Thoracic aorta (tissue), 2 donors: ENCODE measurements at regions not wholly inside any gene's neighbourhood (a gene's known extent, or its start where the extent isn't known, plus 50 kb on each side); places are given as distances from the start of the nearest gene placed in this dataset.

Source experiments
- ATAC-seq: fragments of 150-250 bp; one replicate; pipeline ENCODE4 v1.8.0; 2017; ENCODE audit warnings: low read depth; ENCODE audit not compliant: insufficient number of reproducible peaks, low FRiP score
- DNase-seq: peaks from one replicate; pipeline ENCODE4 v3.0.0-alpha.2; 2020; ENCODE audit warnings: low spot score
- H3K27ac ChIP-seq, 2 donors: fragments of 200-600 bp; sonication (generic); 1 replicate in 1 of 2; 2 replicates in 1 of 2; pipeline ENCODE4 v1.5.1; 2016; ENCODE audit warnings: mild to moderate bottlenecking in 2 of 2, moderate library complexity in 2 of 2
- H3K27me3 ChIP-seq: fragments of 200-600 bp; sonication (generic); replicated peaks from 2 replicates; pipeline ENCODE4 v1.6.0; 2016; ENCODE audit warnings: mild to moderate bottlenecking; ENCODE audit not compliant: insufficient read depth
- H3K36me3 ChIP-seq: fragments of 200-600 bp; sonication (generic); one replicate; pipeline ENCODE4 v1.5.1; 2016
- H3K4me1 ChIP-seq, 2 donors: fragments of 200-600 bp; sonication (generic); 1 replicate in 1 of 2; 2 replicates in 1 of 2; pipeline versions ENCODE4 v1.5.1 to v1.6.0; 2016; ENCODE audit warnings: low read depth in 2 of 2, mild to moderate bottlenecking in 1 of 2; ENCODE audit not compliant: control insufficient read depth in 1 of 2
- H3K4me3 ChIP-seq: fragments of 200-600 bp; sonication (generic); 2 replicates; pipeline ENCODE4 v1.5.1; 2016; ENCODE audit warnings: mild to moderate bottlenecking
- H3K9me3 ChIP-seq: fragments of 200-600 bp; sonication (generic); 2 replicates; pipeline ENCODE4 v1.5.1; 2016
- CTCF ChIP-seq: fragments of 200-600 bp; sonication (generic); IDR thresholded peaks from one replicate; pipeline ENCODE4 v1.5.1; 2019; ENCODE audit warnings: antibody characterized with exemption

- Histone ChIP-seq H3K36me3 (no peaks in the 10 kb centered on the region), H3K27me3 (no peaks in the 10 kb centered on the region), H3K4me1 (no peaks in the 10 kb centered on the region), H3K9me3 (no peaks in the 10 kb centered on the region), H3K27ac (no peak overlapping the region), H3K4me3 (no peak overlapping the region)
- ATAC-seq (no peak), DNase-seq (no peak)
- no peak for TF ChIP-seq CTCF
Measured at GRCh38 chr3:159273608-159274007, 471.8 kb downstream of the MFSD1 start.

- no peak for TF ChIP-seq CTCF
- ATAC-seq (no peak), DNase-seq (no peak)
- no peak overlapping the region for H3K27ac ChIP-seq
- H3K4me3 ChIP-seq: no peak overlapping the region
- H3K27me3 ChIP-seq: no peaks in the 10 kb centered on the region
- H3K4me1 ChIP-seq: peaks cover 0 to 2% of the 10 kb centered on the region in 2 donors
- no peaks in the 10 kb centered on the region for H3K36me3 ChIP-seq
- H3K9me3 ChIP-seq: no peaks in the 10 kb centered on the region
Measured at GRCh38 chr3:159275741-159276140, 473.9 kb downstream of the MFSD1 start.

- Histone ChIP-seq H3K36me3 (no peaks in the 10 kb centered on the region), H3K4me3 (no peak overlapping the region), H3K4me1 (peaks cover 0 to 4% of the 10 kb centered on the region in 2 donors), H3K27me3 (no peaks in the 10 kb centered on the region), H3K9me3 (no peaks in the 10 kb centered on the region), H3K27ac (no peak overlapping the region)
- no peak for ATAC-seq
- no peak for DNase-seq
- TF ChIP-seq CTCF: no peak
Measured at GRCh38 chr3:159277814-159278213, 476.0 kb downstream of the MFSD1 start.

- DNase-seq: no peak
- H3K36me3 ChIP-seq: no peaks in the 10 kb centered on the region
- H3K27ac ChIP-seq: no peak overlapping the region
Measured at GRCh38 chr3:159280386-159281191, 478.7 kb downstream of the MFSD1 start.

GRCh38 chr3:159293493-159293892 lies 491.6 kb downstream of the MFSD1 start:
- DNase-seq: no peak
- Histone ChIP-seq H3K9me3 (no peaks in the 10 kb centered on the region), H3K27ac (no peak overlapping the region), H3K4me1 (no peaks in the 10 kb centered on the region), H3K4me3 (no peak overlapping the region), H3K27me3 (no peaks in the 10 kb centered on the region), H3K36me3 (no peaks in the 10 kb centered on the region)
- ATAC-seq: no peak
- TF ChIP-seq CTCF: no peak

More at GRCh38 chr3:159280386-159281191, 478.7 kb downstream of the MFSD1 start:
- Histone ChIP-seq H3K4me1 (peaks cover 0 to 4% of the 10 kb centered on the region in 2 donors), H3K4me3 (no peak overlapping the region), H3K27me3 (no peaks in the 10 kb centered on the region), H3K9me3 (no peaks in the 10 kb centered on the region)
- TF ChIP-seq CTCF: no peak
- ATAC-seq: no peak
